VCaP (cell line): ENCODE measurements at regions not wholly inside any gene's neighbourhood (a gene's known extent, or its start where the extent isn't known, plus 50 kb on each side); places are given as distances from the start of the nearest gene placed in this dataset.
A peak's percentile ranks its signal among the peaks of the same experiment; 100 is the strongest.

Experiments
- H3K27ac ChIP-seq: fragments of 450-650 bp; 2 replicates; pipeline ENCODE4 v1.5.1; 2017
- TF ChIP-seq, protein P1 (sequence below): fragments of 450-650 bp; conservative IDR thresholded peaks from 2 replicates; pipeline ENCODE4 v1.5.1; 2017; ENCODE audit warnings: mild to moderate bottlenecking, moderate library complexity

- no peak overlapping the region for H3K27ac ChIP-seq
- TF ChIP-seq, protein P1, sequence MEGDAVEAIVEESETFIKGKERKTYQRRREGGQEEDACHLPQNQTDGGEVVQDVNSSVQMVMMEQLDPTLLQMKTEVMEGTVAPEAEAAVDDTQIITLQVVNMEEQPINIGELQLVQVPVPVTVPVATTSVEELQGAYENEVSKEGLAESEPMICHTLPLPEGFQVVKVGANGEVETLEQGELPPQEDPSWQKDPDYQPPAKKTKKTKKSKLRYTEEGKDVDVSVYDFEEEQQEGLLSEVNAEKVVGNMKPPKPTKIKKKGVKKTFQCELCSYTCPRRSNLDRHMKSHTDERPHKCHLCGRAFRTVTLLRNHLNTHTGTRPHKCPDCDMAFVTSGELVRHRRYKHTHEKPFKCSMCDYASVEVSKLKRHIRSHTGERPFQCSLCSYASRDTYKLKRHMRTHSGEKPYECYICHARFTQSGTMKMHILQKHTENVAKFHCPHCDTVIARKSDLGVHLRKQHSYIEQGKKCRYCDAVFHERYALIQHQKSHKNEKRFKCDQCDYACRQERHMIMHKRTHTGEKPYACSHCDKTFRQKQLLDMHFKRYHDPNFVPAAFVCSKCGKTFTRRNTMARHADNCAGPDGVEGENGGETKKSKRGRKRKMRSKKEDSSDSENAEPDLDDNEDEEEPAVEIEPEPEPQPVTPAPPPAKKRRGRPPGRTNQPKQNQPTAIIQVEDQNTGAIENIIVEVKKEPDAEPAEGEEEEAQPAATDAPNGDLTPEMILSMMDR: no peak
These were observed 516.7 kb downstream of the ADRA2A start for GRCh38 chr10:111593578-111593977.

DNA sequence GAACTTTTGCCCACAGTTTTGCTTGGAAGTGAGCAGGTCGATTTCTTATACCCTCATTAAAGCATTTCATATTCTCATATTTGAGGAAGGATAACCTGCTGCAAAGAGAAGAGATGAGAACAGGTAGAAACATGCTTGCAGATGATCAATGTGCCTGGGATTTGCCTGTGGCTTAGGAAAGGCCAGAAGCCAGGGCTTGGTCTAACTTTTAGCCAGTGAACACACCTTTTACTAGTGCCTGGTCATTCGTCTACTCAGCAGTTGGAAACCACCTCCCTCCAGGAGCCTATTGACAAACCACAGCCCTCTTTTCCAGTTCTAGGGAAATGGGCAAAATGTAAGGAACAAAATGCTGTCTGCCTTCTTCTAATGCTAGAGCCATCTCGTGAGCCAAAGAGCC, 518.3 kb downstream of the ADRA2A start:
- no peak overlapping the region for H3K27ac ChIP-seq

DNA sequence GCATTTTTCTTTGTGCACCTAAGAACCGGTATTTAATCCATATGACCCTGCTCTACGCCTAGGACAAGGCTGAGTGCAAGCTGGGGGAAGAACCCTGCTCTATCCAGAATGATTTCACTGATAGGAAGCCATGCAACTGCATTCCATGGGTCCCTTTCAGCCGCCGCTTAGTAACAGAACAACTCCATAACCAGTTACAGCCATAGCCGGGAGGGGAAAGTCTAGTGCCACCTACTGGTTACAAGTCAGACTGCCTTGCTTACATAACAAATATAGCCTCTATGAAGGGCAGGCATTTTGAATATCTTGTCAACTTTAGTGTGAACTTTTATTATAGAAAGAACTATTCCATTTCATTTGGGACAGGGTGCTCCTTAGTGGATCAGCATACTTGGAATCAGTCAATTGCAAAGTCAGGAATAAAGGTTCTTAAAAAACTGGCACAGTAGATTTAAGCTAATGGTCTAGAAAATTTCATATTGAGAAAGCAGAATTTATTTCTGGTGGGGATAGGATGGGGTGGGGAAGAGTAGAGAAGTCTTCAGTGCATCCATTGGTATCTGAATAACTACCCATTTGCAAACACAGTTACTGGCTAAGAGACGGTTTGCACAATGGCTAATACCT, 521.7 kb downstream of the ADRA2A start:
- TF ChIP-seq, protein P1: peak; percentile 88

More for the DNA sequence above, 518.3 kb downstream of the ADRA2A start:
- TF ChIP-seq, protein P1: no peak

DNA sequence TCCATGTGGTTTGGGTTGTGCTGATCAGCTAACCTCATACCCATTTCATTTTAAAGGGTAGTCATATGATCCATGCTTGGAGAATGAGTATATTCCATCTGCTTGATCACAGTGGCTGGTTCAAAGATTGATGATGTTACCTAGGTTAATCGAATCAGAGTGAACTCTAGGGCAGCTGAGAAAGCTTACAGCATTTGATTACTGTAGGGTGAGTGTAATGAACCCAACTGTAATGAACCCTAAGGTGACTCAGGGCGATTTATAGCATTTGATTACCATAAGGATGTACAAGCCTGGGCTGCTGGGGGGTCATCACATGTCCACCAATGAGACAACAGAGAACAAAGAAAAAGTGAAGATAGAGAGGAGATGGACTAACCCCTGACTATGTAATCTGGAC, 523.1 kb downstream of the ADRA2A start:
- TF ChIP-seq, protein P1: no peak

More for the DNA sequence above, 521.7 kb downstream of the ADRA2A start:
- no peak overlapping the region for H3K27ac ChIP-seq

GRCh38 chr10:111600772-111601171, 523.9 kb downstream of the ADRA2A start:
- H3K27ac ChIP-seq: no peak overlapping the region
- TF ChIP-seq, protein P1: no peak; the same call in 1 of the 2 replicates

More for the DNA sequence above, 523.1 kb downstream of the ADRA2A start:
- no peak overlapping the region for H3K27ac ChIP-seq

- no peak overlapping the region for H3K27ac ChIP-seq
- TF ChIP-seq, protein P1: no peak
These were observed 535.4 kb downstream of the ADRA2A start for GRCh38 chr10:111612273-111612672.

- TF ChIP-seq, protein P1: no peak
- H3K27ac ChIP-seq: no peak overlapping the region
These were observed 549.4 kb downstream of the GPAM start for GRCh38 chr10:111634191-111634590.
